ENCODE measurements at regions not wholly inside any gene's neighbourhood (a gene's known extent, or its start where the extent isn't known, plus 50 kb on each side); places are given as distances from the start of the nearest gene placed in this dataset.

GRCh38 chr3:181660337-181660736, 51.4 kb upstream of the SOX2 start:
- TF ChIP-seq POLR2A (IDR thresholded peaks at IDR 0.05; ENCODE audit: low read length) (no peak), GATA1 (IDR thresholded peaks at IDR 0.05; ENCODE audit: low read depth, low read length) (no peak)
